ENCODE measurements at regions not wholly inside any gene's neighbourhood (a gene's known extent, or its start where the extent isn't known, plus 50 kb on each side); places are given as distances from the start of the nearest gene placed in this dataset.

DNA sequence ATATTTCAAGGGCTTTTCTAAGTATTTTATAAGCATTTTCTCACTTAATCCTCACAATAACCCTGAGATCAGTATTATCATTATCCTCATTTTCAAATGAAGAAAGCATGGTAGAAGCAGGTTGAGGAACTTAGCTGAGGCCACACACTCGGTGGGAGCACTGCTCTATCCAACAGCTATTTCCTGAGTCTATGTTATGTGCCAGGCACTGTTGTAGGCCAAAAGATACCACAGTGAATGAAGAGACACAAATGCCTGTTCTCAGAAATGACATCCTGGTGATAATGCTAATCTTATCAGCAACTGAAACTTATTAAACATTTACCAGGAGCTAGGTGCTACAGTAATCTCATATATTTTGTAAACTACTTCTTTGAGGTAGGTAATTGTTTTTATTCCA lies 553.9 kb upstream of the ARGLU1 start:
- no peak overlapping the region for H3K27ac Mint-ChIP-seq
- H3K36me3 Mint-ChIP-seq (ENCODE audit: low read depth), result no peaks in the 10 kb centered on the region
- TF ChIP-seq, protein P1, sequence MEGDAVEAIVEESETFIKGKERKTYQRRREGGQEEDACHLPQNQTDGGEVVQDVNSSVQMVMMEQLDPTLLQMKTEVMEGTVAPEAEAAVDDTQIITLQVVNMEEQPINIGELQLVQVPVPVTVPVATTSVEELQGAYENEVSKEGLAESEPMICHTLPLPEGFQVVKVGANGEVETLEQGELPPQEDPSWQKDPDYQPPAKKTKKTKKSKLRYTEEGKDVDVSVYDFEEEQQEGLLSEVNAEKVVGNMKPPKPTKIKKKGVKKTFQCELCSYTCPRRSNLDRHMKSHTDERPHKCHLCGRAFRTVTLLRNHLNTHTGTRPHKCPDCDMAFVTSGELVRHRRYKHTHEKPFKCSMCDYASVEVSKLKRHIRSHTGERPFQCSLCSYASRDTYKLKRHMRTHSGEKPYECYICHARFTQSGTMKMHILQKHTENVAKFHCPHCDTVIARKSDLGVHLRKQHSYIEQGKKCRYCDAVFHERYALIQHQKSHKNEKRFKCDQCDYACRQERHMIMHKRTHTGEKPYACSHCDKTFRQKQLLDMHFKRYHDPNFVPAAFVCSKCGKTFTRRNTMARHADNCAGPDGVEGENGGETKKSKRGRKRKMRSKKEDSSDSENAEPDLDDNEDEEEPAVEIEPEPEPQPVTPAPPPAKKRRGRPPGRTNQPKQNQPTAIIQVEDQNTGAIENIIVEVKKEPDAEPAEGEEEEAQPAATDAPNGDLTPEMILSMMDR (IDR thresholded peaks at IDR 0.05; ENCODE audit: unreplicated experiment in 3 of 3), result no peak
- peaks cover 5% of the 10 kb centered on the region for H3K4me1 Mint-ChIP-seq
- no peaks in the 10 kb centered on the region for H3K9me3 Mint-ChIP-seq
- no peak overlapping the region for H3K4me3 Mint-ChIP-seq
- peaks cover 6% of the 10 kb centered on the region for H3K27me3 Mint-ChIP-seq (ENCODE audit: low read depth)

DNA sequence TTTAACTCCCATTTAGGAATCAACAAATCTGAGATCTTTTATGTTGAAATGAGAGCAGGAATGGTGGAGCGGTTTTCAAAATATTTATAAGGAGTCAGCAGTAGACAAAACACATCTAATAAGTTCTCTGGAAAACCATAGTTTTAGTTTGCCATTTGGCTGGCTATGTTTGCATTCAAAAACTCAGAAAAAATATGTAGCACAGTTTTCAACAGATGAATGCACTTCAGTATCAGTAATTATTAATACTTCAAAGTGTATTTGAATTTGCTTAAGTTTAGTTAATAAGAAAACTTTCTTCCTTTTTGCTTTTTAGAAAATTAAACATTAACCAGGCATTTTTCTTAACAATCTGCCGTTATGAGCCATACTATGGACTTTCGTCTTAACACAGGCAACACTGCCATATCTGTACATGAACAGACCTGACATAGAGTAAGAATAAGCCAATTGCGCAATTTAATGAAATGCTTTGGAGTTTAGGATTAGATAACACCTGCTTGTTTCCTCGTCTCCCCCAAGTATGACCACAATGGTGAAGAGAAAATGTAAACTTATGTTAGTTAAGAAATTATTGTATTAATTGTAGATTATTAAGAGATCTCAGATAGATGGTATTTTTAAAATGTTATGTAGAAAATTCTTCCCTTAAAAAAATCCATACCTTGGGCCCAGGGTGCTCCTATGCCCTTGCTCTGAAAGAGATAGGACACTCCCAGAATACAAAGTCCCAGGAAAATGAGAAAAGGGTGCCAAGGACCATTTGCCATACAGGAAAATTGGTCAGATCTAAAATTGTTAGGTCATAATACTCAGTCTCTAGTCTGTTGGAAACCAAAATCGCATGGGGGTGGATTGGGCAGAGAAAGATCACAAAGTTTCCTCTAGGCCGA lies 552.3 kb upstream of the ARGLU1 start:
- Mint-ChIP-seq H3K27ac (peak overlapping the region; percentile 46 to 96 (median 80)), H3K36me3 (ENCODE audit: low read depth) (no peaks in the 10 kb centered on the region), H3K4me1 (peaks cover 5% of the 10 kb centered on the region), H3K9me3 (no peaks in the 10 kb centered on the region), H3K27me3 (ENCODE audit: low read depth) (no peaks in the 10 kb centered on the region), H3K4me3 (no peak overlapping the region)
- TF ChIP-seq, protein P1 (IDR thresholded peaks at IDR 0.05; ENCODE audit: unreplicated experiment in 3 of 3), result no peak

DNA sequence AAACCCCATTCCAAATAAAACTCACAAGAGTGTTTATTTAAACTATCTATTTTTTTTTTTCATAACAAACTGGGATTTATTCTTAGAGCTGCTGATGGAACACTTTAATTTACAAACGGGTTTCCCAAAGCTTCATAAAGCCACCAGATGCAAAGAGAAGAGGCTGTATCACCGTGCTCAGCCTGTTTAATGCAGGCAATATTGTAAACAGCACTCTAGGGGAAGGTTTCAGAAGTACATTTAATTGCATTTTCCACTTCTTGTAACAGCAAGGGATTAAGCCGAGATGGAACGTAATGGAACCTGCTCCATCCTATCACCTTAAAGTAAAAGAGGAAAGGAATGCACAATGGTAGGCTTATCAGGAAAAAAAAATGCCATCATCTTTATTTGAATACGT lies 550.6 kb upstream of the ARGLU1 start:
- Mint-ChIP-seq H3K27ac (no peak overlapping the region), H3K4me3 (no peak overlapping the region), H3K36me3 (ENCODE audit: low read depth) (no peaks in the 10 kb centered on the region), H3K27me3 (ENCODE audit: low read depth) (no peaks in the 10 kb centered on the region), H3K9me3 (no peaks in the 10 kb centered on the region), H3K4me1 (peaks cover 5% of the 10 kb centered on the region)
- TF ChIP-seq, protein P1 (IDR thresholded peaks at IDR 0.05; ENCODE audit: unreplicated experiment in 3 of 3), result no peak

DNA sequence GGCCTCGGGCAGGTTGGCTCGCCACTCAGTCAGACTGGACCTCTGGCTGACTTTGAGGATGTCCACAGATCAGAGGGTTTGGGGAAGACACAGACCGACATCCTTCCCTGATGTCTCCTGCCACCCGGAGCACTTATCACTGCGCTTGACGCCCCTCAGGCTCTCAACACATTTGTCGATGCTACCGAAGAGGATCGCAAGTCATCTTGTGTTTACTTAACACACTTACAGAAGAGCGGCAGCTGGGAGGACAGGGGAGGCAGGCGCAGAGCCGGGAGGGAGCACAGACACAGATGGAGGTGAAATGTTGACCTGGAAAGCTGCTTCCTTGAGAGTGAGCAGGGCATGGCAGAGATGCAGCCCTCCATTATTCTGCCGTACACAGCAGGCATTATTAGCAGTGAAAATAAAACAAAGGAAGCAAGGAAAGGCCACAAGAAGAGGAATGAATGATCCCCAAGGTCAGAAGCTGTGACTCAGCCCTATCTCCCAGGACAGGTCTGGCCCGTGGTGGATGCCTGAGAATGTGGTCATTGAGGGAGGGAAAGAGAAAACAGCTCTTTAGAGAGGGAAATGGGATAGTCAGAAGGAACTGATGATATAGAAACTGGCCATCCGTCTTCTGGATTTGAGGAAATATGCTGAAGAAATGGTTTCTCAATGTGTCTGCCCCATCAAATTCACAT lies 549.5 kb upstream of the ARGLU1 start:
- H3K4me1 Mint-ChIP-seq, result peaks cover 5% of the 10 kb centered on the region
- H3K27me3 Mint-ChIP-seq (ENCODE audit: low read depth), result no peaks in the 10 kb centered on the region
- H3K27ac Mint-ChIP-seq, result no peak overlapping the region
- H3K4me3 Mint-ChIP-seq, result no peak overlapping the region
- H3K36me3 Mint-ChIP-seq (ENCODE audit: low read depth), result no peaks in the 10 kb centered on the region
- TF ChIP-seq, protein P1 (IDR thresholded peaks at IDR 0.05; ENCODE audit: unreplicated experiment in 3 of 3), result no peak
- no peaks in the 10 kb centered on the region for H3K9me3 Mint-ChIP-seq

DNA sequence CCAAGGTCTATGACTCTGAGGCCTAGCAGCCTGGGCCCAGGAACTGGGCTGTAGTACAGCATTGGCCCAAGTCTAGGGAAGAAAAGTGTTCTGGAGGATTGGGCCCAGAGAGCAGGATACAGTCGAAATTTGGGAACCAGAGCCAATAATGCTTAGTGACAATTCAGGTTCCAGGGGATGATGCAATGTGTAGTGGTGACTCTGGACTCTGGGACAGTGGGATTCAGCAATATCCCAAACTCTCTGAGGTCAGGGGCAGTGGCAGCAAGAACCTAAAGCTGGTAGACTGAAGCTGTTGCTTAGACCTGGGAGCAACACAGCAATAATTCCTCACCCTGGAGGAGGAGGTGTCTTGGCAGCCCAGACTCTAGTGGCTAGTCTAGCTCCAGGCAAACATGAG lies 545.5 kb upstream of the ARGLU1 start:
- no peaks in the 10 kb centered on the region for H3K27me3 Mint-ChIP-seq (ENCODE audit: low read depth)
- no peak overlapping the region for H3K27ac Mint-ChIP-seq
- H3K4me1 Mint-ChIP-seq, result no peaks in the 10 kb centered on the region
- no peaks in the 10 kb centered on the region for H3K36me3 Mint-ChIP-seq (ENCODE audit: low read depth)
- TF ChIP-seq, protein P1 (IDR thresholded peaks at IDR 0.05; ENCODE audit: unreplicated experiment in 3 of 3), result no peak
- peaks cover 24% of the 10 kb centered on the region for H3K9me3 Mint-ChIP-seq
- no peak overlapping the region for H3K4me3 Mint-ChIP-seq
